AG09319 (cell line): ENCODE measurements at regions not wholly inside any gene's neighbourhood (a gene's known extent, or its start where the extent isn't known, plus 50 kb on each side); places are given as distances from the start of the nearest gene placed in this dataset.

Experiments
- DNase-seq: peaks from one replicate; pipeline ENCODE4 v3.0.0-alpha.2; 2010; ENCODE audit warnings: low read depth; ENCODE audit errors: extremely low read depth
- TF ChIP-seq, protein P1 (sequence below): IDR thresholded peaks from 2 replicates; pipeline ENCODE4 v1.5.1; 2011; ENCODE audit warnings: low read depth, mild to moderate bottlenecking, inconsistent platforms, low read length, moderate library complexity

DNA sequence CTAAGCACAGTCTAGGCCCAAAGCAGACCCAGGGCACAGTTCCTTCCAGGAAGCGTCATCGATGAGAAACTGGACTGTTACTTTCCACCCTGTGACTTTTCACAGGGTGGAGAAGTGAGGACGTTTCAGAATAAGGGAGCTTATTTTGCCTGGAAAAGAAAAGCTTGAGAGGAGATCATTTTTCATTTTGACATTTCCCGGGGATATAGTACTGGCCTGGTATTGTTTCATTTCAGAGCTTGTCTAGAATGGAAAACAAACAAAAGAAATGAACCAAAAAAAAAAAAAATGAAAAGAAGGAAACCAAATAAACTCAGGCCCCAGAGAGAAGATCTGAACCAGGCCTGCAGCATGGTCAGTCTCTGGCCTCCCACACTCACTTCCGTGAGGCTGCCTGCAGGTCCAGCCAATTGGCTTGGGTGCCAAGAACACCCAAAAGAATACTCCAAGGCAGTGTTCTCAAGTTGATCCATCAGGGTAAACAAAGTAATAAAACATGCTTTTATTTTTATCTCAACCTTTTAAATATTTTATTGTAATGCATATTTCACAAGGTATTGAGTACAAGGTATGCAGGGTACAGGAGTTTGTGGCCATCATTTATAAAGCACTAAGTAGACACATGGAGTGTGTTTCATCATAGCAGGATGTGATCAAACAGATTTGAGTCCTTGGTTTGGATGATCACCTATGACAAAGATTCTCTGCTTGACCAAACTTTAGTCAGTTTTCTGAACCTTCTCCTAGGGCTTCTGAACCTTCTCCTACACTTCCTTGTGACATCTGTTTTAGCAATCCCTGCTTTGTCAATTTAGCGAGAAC lies 176.9 kb upstream of the GGTLC1 start:
- DNase-seq: no peak
- TF ChIP-seq, protein P1, sequence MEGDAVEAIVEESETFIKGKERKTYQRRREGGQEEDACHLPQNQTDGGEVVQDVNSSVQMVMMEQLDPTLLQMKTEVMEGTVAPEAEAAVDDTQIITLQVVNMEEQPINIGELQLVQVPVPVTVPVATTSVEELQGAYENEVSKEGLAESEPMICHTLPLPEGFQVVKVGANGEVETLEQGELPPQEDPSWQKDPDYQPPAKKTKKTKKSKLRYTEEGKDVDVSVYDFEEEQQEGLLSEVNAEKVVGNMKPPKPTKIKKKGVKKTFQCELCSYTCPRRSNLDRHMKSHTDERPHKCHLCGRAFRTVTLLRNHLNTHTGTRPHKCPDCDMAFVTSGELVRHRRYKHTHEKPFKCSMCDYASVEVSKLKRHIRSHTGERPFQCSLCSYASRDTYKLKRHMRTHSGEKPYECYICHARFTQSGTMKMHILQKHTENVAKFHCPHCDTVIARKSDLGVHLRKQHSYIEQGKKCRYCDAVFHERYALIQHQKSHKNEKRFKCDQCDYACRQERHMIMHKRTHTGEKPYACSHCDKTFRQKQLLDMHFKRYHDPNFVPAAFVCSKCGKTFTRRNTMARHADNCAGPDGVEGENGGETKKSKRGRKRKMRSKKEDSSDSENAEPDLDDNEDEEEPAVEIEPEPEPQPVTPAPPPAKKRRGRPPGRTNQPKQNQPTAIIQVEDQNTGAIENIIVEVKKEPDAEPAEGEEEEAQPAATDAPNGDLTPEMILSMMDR: no peak

DNA sequence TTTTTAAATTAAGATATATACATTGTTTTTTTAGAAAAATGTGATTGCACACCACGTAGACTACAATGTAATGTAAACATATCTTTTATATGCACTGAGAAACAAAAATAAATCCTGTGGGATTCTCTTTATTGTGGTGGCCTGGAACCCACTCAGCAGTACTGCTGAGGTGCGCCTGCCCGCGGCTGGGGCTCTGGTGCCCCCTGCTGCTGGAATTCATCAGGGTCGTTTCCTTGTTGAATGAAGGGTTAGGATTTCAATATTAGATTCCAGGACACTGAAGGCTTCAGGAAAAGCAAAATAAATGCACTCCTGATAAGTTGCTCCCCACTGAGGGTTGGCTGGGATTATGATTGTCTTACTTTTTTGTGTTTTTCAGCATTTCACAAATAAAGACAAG lies 175.8 kb upstream of the GGTLC1 start:
- no peak for DNase-seq

DNA sequence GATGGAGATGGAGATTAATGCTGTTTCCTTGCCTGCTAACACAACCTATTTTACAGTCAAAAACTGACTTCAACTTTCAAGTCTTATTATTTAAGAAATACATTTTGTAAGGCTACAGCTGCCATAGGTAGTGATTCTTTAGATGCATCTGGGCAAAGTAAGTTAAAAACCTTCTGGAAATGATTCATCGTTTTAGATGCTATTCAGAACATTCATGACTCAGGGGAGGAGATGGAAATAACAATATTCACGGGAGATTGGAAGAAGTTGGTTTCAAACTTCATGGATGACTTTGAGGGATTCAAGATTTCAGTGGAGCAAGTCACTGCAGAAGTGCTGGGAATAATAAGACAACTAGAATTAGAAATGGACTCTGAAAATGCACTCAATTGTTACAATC lies 174.9 kb upstream of the GGTLC1 start:
- no peak for DNase-seq
- TF ChIP-seq, protein P1: no peak

More for the DNA sequence above, 175.8 kb upstream of the GGTLC1 start:
- TF ChIP-seq, protein P1: peak; percentile 29

DNA sequence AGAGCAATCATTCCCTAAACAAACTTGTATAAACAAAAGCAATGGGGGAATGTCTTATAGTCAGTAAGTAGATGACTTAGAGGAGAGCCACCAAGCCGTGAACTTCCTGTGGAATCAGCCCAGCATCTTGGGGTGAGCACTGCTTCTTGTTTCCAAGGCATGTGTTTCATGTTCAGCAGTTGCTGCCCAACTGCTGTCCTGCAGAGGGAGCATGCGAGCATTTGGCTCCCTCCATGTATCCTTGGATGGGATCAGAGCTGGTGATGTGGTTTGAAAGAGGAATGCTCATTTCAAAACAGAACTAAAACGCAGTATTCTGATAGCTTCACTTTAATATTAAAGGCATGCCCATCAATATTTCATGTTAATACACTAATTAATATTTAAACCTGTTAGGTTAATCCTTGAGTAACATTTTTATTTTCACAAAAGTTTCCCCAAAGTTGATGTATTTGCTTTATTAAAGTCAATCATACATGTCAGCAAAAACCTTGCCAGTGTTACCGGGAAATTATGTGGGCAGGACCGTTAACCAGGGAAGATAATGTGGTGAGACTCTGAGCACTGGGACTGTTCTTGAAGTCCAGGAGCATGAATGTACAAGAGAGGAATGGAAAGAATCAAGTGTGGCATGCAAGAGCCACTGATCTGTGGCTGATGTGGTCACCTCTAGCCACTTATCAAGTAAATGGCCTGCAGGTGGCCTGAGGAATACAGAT lies 172.1 kb upstream of the GGTLC1 start:
- peak; percentile 38 for DNase-seq
- TF ChIP-seq, protein P1: peak; percentile 90

DNA sequence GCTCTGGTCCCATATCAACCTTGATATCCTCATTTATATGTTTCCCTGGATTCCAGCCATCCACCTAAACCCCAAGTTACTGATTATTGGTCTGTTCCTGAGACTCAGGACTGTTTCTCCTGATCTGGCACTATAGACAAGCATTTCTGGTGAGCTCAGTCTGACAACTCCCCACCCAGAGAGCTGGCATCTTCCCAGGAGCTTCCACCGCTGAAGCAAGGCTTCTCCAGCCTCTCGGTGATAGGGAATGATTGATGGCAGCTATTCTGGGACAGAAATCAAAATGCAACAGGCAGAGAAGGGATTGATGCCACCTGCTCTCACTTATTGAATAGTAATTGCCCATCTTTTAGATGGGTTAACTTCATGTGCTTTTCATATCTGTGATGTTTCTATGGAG lies 169.7 kb upstream of the GGTLC1 start:
- no peak for DNase-seq
- TF ChIP-seq, protein P1: no peak

DNA sequence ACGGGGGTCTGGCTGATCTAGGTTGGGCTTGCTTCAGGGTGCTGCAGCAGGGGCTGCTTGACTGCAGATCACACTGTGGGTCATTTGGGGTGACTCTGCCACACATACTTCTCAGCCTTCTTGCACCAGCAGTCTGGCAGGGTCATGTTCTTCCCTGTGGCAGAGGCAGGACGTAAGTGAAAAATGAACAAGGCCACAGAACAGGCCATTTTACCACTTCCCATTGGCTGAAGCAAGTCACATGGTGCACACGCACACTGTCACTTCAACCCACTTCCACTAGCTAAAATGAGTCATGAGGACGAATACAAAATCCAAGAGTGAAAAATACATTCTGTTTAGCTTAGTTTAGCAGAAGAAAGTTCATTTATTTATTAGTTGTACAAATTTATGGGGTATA lies 168.6 kb upstream of the GGTLC1 start:
- DNase-seq: no peak
- TF ChIP-seq, protein P1: no peak
